Spleen (tissue), 7 donors: ENCODE measurements at regions not wholly inside any gene's neighbourhood (a gene's known extent, or its start where the extent isn't known, plus 50 kb on each side); places are given as distances from the start of the nearest gene placed in this dataset.

Experiments used
- POLR2A ChIP-seq, 3 donors: fragments of 450-650 bp; IDR thresholded peaks; one replicate each; pipeline ENCODE4 v1.5.1; 2017; ENCODE audit warnings: antibody characterized with exemption in 3 of 3, mild to moderate bottlenecking in 1 of 3
- POLR2AphosphoS5 ChIP-seq, 3 donors: sonication (generic); formaldehyde crosslinking; IDR thresholded peaks; one replicate each; pipeline ENCODE4 v1.5.1; 2017; ENCODE audit warnings: antibody characterized with exemption in 3 of 3
- TF ChIP-seq, protein P1 (sequence below), 11 experiments: fragments of 200-600 bp in 7 of 11; fragments of 450-650 bp in 4 of 11; sonication (generic) in 4 of 11; IDR thresholded peaks in 8 of 11; conservative IDR thresholded peaks in 3 of 11; 1 replicate in 7 of 11; 2 replicates in 4 of 11; pipeline versions ENCODE4 v1.4.0 to v1.8.0; 2016 to 2021; ENCODE audit warnings: antibody characterized with exemption in 11 of 11, inconsistent platforms in 4 of 11, mild to moderate bottlenecking in 1 of 11
- donor health status: DM: no; HTN: no; CAD: no; lungs with moderate emphysema.
- donor health status: DM: no; HTN: no; CAD: no.
- donor health status: DM: no; HTN: no; CAD: no.

DNA sequence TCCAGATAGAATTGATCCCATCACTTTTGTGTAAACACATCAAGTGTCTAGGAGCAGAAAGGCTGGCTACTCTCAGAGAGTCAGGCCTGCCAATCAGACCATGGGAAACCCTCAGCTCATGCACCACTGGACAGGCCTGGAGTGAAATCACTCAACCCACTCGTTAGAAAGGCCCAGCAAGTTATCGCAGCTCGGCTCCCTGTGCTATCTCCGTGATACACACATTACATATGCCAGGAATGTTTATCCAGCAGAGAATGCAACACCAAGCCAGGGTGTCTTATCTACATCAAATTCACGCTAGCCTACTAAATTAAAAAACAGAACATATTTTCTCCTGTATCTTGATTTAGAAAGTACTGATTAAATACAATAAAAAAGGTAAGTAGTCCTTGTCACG is 232.4 kb upstream of the FOXQ1 start:
- TF ChIP-seq, protein P1, sequence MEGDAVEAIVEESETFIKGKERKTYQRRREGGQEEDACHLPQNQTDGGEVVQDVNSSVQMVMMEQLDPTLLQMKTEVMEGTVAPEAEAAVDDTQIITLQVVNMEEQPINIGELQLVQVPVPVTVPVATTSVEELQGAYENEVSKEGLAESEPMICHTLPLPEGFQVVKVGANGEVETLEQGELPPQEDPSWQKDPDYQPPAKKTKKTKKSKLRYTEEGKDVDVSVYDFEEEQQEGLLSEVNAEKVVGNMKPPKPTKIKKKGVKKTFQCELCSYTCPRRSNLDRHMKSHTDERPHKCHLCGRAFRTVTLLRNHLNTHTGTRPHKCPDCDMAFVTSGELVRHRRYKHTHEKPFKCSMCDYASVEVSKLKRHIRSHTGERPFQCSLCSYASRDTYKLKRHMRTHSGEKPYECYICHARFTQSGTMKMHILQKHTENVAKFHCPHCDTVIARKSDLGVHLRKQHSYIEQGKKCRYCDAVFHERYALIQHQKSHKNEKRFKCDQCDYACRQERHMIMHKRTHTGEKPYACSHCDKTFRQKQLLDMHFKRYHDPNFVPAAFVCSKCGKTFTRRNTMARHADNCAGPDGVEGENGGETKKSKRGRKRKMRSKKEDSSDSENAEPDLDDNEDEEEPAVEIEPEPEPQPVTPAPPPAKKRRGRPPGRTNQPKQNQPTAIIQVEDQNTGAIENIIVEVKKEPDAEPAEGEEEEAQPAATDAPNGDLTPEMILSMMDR (IDR thresholded peaks at IDR 0.05 in 8 of 11, conservative IDR thresholded peaks at IDR 0.05 in 3 of 11): no peak
- TF ChIP-seq POLR2A (IDR thresholded peaks at IDR 0.05): no peak
- TF ChIP-seq POLR2AphosphoS5 (IDR thresholded peaks at IDR 0.05): no peak
